ENCODE measurements at regions not wholly inside any gene's neighbourhood (a gene's known extent, or its start where the extent isn't known, plus 50 kb on each side); places are given as distances from the start of the nearest gene placed in this dataset.

GRCh38 chr4:56123051-56123450, 174.3 kb downstream of the CEP135 start:
- no peak for DNase-seq (ENCODE audit: low read depth)
- no peak overlapping the region for H3K4me3 ChIP-seq (ENCODE audit: low read length)
- TF ChIP-seq, protein P1, sequence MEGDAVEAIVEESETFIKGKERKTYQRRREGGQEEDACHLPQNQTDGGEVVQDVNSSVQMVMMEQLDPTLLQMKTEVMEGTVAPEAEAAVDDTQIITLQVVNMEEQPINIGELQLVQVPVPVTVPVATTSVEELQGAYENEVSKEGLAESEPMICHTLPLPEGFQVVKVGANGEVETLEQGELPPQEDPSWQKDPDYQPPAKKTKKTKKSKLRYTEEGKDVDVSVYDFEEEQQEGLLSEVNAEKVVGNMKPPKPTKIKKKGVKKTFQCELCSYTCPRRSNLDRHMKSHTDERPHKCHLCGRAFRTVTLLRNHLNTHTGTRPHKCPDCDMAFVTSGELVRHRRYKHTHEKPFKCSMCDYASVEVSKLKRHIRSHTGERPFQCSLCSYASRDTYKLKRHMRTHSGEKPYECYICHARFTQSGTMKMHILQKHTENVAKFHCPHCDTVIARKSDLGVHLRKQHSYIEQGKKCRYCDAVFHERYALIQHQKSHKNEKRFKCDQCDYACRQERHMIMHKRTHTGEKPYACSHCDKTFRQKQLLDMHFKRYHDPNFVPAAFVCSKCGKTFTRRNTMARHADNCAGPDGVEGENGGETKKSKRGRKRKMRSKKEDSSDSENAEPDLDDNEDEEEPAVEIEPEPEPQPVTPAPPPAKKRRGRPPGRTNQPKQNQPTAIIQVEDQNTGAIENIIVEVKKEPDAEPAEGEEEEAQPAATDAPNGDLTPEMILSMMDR (IDR thresholded peaks at IDR 0.05; ENCODE audit: insufficient read depth, low read depth, low read length, missing control alignments), result no peak

DNA sequence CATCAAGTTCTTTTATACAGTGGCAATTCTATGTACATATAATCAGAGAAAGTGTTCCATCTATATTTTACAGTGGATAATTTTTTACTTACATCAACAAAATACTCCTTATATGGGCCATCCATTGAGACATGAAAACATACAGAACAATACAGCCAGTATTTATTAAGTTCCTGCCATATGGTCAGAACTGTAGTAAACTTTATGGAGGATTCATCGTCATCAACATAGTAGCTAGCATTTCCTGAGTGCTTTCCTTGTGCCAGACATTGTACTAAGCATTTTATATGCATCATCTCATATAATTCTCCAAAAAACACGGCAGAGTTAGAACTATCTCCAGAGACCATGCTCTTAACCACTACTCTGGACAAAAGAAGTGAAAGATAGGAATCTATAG, 170.1 kb downstream of the CEP135 start:
- no peak for DNase-seq (ENCODE audit: low read depth)
- H3K4me3 ChIP-seq (ENCODE audit: low read length), result no peak overlapping the region
- TF ChIP-seq, protein P1 (IDR thresholded peaks at IDR 0.05; ENCODE audit: insufficient read depth, low read depth, low read length, missing control alignments), result no peak

GRCh38 chr4:56118055-56118454, 169.3 kb downstream of the CEP135 start:
- TF ChIP-seq, protein P1 (IDR thresholded peaks at IDR 0.05; ENCODE audit: insufficient read depth, low read depth, low read length, missing control alignments), result no peak
- no peak for DNase-seq (ENCODE audit: low read depth)

GRCh38 chr4:56115898-56116297, 167.2 kb downstream of the CEP135 start:
- TF ChIP-seq, protein P1 (IDR thresholded peaks at IDR 0.05; ENCODE audit: insufficient read depth, low read depth, low read length, missing control alignments), result no peak

More at GRCh38 chr4:56118055-56118454, 169.3 kb downstream of the CEP135 start:
- H3K4me3 ChIP-seq (ENCODE audit: low read length), result no peak overlapping the region

DNA sequence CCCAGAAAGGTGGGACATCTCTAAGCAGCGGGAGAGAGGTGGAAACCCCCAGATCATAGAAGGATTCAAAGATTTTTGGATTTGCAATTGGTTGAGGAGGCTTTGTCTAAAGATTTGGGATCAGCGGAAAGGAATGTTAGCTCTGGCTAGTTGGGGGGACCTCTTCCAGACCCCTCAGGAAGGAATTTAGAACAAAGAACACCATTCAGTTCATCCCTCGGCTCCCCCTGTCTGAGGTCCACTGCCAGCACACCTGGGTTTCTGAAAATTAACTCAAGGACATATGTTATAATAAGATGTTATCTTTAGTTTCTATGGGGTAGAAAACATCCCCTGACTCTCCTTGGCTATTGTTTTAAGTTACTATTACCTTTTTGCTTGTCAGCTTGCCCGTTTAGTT, 163.6 kb downstream of the CEP135 start:
- no peak for DNase-seq (ENCODE audit: low read depth)
- no peak overlapping the region for H3K4me3 ChIP-seq (ENCODE audit: low read length)

More at GRCh38 chr4:56115898-56116297, 167.2 kb downstream of the CEP135 start:
- no peak overlapping the region for H3K4me3 ChIP-seq (ENCODE audit: low read length)
- DNase-seq (ENCODE audit: low read depth), result no peak

DNA sequence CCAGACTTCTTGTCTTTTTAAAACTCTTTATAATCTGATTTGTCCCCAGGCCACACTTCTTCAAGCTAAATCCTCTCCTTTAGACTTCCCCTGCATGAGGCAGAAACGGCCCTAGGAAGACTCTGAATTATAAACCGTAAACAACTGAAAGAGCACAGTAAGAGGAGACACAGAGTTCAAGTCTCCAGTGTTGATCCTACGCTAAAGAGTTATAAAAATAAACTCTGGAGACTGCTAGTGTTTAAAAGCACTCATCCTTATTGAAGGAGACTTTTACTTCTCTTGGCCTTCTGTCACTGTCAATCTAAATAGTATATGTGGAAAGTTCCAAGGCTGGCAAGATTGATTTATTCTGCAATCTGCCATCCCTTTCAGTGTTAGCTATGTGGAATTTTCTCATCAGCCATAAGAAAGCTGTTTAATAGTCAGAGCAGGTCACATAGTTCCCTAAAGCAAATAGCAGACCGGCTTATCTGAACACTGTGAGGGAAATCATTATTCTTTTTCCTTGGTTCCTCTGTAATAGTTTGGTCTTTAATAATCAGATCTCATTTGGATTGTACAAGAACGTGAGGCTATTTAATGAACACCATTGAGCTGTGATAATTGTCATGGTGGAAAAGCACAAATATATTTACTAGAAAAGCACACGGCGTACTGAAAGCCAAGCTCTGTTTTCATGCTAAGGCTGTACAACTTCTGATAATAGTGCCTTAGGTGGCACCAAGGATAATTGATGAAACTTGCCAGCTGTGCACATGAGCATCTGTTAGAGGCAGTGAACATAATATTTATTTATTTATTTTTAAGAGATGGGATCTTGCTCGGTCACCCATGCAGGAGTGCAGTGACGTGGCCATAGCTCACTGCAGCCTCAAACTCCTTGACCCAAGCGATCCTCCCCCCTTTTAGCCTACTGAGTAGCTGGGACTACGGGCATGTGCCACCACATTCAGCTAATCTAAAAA, 157.7 kb downstream of the CEP135 start:
- no peak for DNase-seq (ENCODE audit: low read depth)
- TF ChIP-seq, protein P1 (IDR thresholded peaks at IDR 0.05; ENCODE audit: insufficient read depth, low read depth, low read length, missing control alignments), result no peak
- no peak overlapping the region for H3K4me3 ChIP-seq (ENCODE audit: low read length)

More for the DNA sequence above, 163.6 kb downstream of the CEP135 start:
- TF ChIP-seq, protein P1 (IDR thresholded peaks at IDR 0.05; ENCODE audit: insufficient read depth, low read depth, low read length, missing control alignments), result no peak

All from epithelial cell of esophagus (primary cell).